HL-60 (cell line): ENCODE measurements at regions not wholly inside any gene's neighbourhood (a gene's known extent, or its start where the extent isn't known, plus 50 kb on each side); places are given as distances from the start of the nearest gene placed in this dataset.

Experiments
- CTCF ChIP-seq: IDR thresholded peaks from one replicate; pipeline ENCODE4 v1.5.1; 2011; ENCODE audit warnings: low read length, control low read depth, inconsistent platforms; ENCODE audit not compliant: insufficient read depth
- POLR2AphosphoS5 ChIP-seq: IDR thresholded peaks from 2 replicates; pipeline ENCODE4 v1.6.1; 2012; ENCODE audit warnings: low read depth
- REST ChIP-seq: IDR thresholded peaks from 2 replicates; pipeline ENCODE4 v1.6.1; 2012; ENCODE audit warnings: low read depth; ENCODE audit not compliant: insufficient replicate concordance

GRCh38 chr7:88391247-88391646, 84.6 kb upstream of the STEAP4 start:
- TF ChIP-seq CTCF (no peak), REST (no peak), POLR2AphosphoS5 (no peak)
